Neural progenitor cell (in vitro differentiated cells): ENCODE measurements at regions not wholly inside any gene's neighbourhood (a gene's known extent, or its start where the extent isn't known, plus 50 kb on each side); places are given as distances from the start of the nearest gene placed in this dataset.

Experiments
- DNase-seq: peaks from one replicate; pipeline ENCODE4 v3.0.0-alpha.2; 2016; ENCODE audit warnings: low spot score
- H2AFZ ChIP-seq: fragments of 200-600 bp; sonication (generic); replicated peaks from 2 replicates; pipeline ENCODE4 v1.6.1; 2016; ENCODE audit warnings: antibody characterized with exemption
- H3F3A ChIP-seq: fragments of 200-600 bp; sonication (generic); 2 replicates; pipeline ENCODE4 v1.6.1; 2016; ENCODE audit warnings: antibody characterized with exemption, low read depth
- H3K27ac ChIP-seq: fragments of 200-600 bp; sonication (generic); 2 replicates; pipeline ENCODE4 v1.5.1; 2016; ENCODE audit warnings: mild to moderate bottlenecking
- H3K27me3 ChIP-seq: fragments of 200-600 bp; sonication (generic); 2 replicates; pipeline ENCODE4 v1.6.1; 2016; ENCODE audit warnings: mild to moderate bottlenecking, moderate library complexity
- H3K36me3 ChIP-seq: fragments of 200-600 bp; sonication (generic); 2 replicates; pipeline ENCODE4 v1.5.1; 2016
- H3K4me1 ChIP-seq: fragments of 200-600 bp; sonication (generic); 2 replicates; pipeline ENCODE4 v1.6.1; 2016; ENCODE audit warnings: mixed run types
- H3K4me2 ChIP-seq: fragments of 200-600 bp; sonication (generic); 2 replicates; pipeline ENCODE4 v1.6.1; 2016
- H3K4me3 ChIP-seq: fragments of 200-600 bp; sonication (generic); 2 replicates; pipeline ENCODE4 v1.5.1; 2016
- H3K79me2 ChIP-seq: fragments of 200-600 bp; sonication (generic); 2 replicates; pipeline ENCODE4 v1.6.1; 2016; ENCODE audit warnings: low read depth
- H3K9ac ChIP-seq: fragments of 200-600 bp; sonication (generic); 2 replicates; pipeline ENCODE4 v1.6.1; 2016
- H3K9me3 ChIP-seq: fragments of 200-600 bp; sonication (generic); 2 replicates; pipeline ENCODE4 v1.5.1; 2016; ENCODE audit warnings: low read depth
- H4K20me1 ChIP-seq: fragments of 200-600 bp; sonication (generic); 2 replicates; pipeline ENCODE4 v1.6.1; 2016; ENCODE audit warnings: low read depth
- H3K27ac Mint-ChIP-seq: 3 replicates; pipeline ENCODE4 v1.8.0; 2021; ENCODE audit warnings: mixed read lengths
- H3K27me3 Mint-ChIP-seq: 2 replicates; pipeline ENCODE4 v1.8.0; 2022; ENCODE audit warnings: low read depth, mild to moderate bottlenecking, inconsistent platforms, moderate library complexity, mixed read lengths; ENCODE audit not compliant: insufficient read depth
- H3K36me3 Mint-ChIP-seq: 3 replicates; pipeline ENCODE4 v1.8.0; 2021; ENCODE audit warnings: mixed read lengths
- H3K4me1 Mint-ChIP-seq: 3 replicates; pipeline ENCODE4 v1.8.0; 2021; ENCODE audit warnings: mixed read lengths
- H3K4me3 Mint-ChIP-seq: 3 replicates; pipeline ENCODE4 v1.8.0; 2021; ENCODE audit warnings: mild to moderate bottlenecking, moderate library complexity, mixed read lengths
- H3K9me3 Mint-ChIP-seq: 3 replicates; pipeline ENCODE4 v1.8.0; 2020; ENCODE audit warnings: mixed read lengths
- CTCF ChIP-seq: fragments of 200-600 bp; sonication (generic); IDR thresholded peaks from 2 replicates; pipeline ENCODE4 v1.5.1; 2017; ENCODE audit warnings: antibody characterized with exemption, mild to moderate bottlenecking
- EZH2 ChIP-seq: fragments of 200-600 bp; sonication (generic); IDR thresholded peaks from 2 replicates; pipeline ENCODE4 v1.6.1; 2017; ENCODE audit warnings: antibody characterized with exemption, mild to moderate bottlenecking, moderate library complexity
- EZH2phosphoT487 ChIP-seq: fragments of 200-600 bp; sonication (generic); IDR thresholded peaks from 2 replicates; pipeline ENCODE4 v1.6.1; 2017; ENCODE audit warnings: antibody characterized with exemption

GRCh38 chr1:209342441-209343175 is 240.9 kb upstream of the CAMK1G start:
- no peak for DNase-seq
- H3K36me3 Mint-ChIP-seq: no peaks in the 10 kb centered on the region
- Histone ChIP-seq H3K4me1 (no peaks in the 10 kb centered on the region), H3K4me2 (no peak overlapping the region), H3K9ac (no peak overlapping the region), H3K9me3 (no peaks in the 10 kb centered on the region), H2AFZ (no peak overlapping the region), H3F3A (no peaks in the 10 kb centered on the region), H3K4me3 (no peak overlapping the region), H3K27ac (no peak overlapping the region), H3K27me3 (no peaks in the 10 kb centered on the region), H4K20me1 (no peaks in the 10 kb centered on the region), H3K36me3 (no peaks in the 10 kb centered on the region), H3K79me2 (no peaks in the 10 kb centered on the region)
- TF ChIP-seq EZH2phosphoT487: no peak
- no peak for TF ChIP-seq CTCF
- no peak for TF ChIP-seq EZH2
- no peak overlapping the region for H3K4me3 Mint-ChIP-seq
- H3K27me3 Mint-ChIP-seq: peaks cover 2% of the 10 kb centered on the region
- H3K27ac Mint-ChIP-seq: no peak overlapping the region
- H3K4me1 Mint-ChIP-seq: no peaks in the 10 kb centered on the region
- H3K9me3 Mint-ChIP-seq: no peaks in the 10 kb centered on the region

GRCh38 chr1:209343511-209343910 is 240.0 kb upstream of the CAMK1G start:
- Histone ChIP-seq H3K4me1 (no peaks in the 10 kb centered on the region), H3K36me3 (no peaks in the 10 kb centered on the region), H3K4me2 (no peak overlapping the region), H3K9ac (no peak overlapping the region), H3K27me3 (no peaks in the 10 kb centered on the region), H3K27ac (no peak overlapping the region), H3K79me2 (no peaks in the 10 kb centered on the region), H4K20me1 (no peaks in the 10 kb centered on the region), H2AFZ (no peak overlapping the region), H3F3A (no peaks in the 10 kb centered on the region), H3K9me3 (no peaks in the 10 kb centered on the region), H3K4me3 (no peak overlapping the region)
- TF ChIP-seq CTCF (no peak), EZH2phosphoT487 (no peak), EZH2 (no peak)
- no peaks in the 10 kb centered on the region for H3K36me3 Mint-ChIP-seq
- H3K27ac Mint-ChIP-seq: no peak overlapping the region
- H3K4me1 Mint-ChIP-seq: peaks cover under 1% of the 10 kb centered on the region
- no peak for DNase-seq
- H3K4me3 Mint-ChIP-seq: no peak overlapping the region
- peaks cover 2% of the 10 kb centered on the region for H3K27me3 Mint-ChIP-seq
- no peaks in the 10 kb centered on the region for H3K9me3 Mint-ChIP-seq

GRCh38 chr1:209344156-209344555 is 239.4 kb upstream of the CAMK1G start:
- Histone ChIP-seq H3K4me3 (no peak overlapping the region), H3K27me3 (no peaks in the 10 kb centered on the region), H3K9me3 (no peaks in the 10 kb centered on the region), H4K20me1 (no peaks in the 10 kb centered on the region), H3K27ac (no peak overlapping the region), H3K4me2 (no peak overlapping the region), H3F3A (no peaks in the 10 kb centered on the region), H3K79me2 (no peaks in the 10 kb centered on the region), H2AFZ (no peak overlapping the region), H3K36me3 (no peaks in the 10 kb centered on the region), H3K9ac (no peak overlapping the region), H3K4me1 (no peaks in the 10 kb centered on the region)
- DNase-seq: no peak
- Mint-ChIP-seq H3K4me3 (no peak overlapping the region), H3K9me3 (no peaks in the 10 kb centered on the region), H3K4me1 (peaks cover 6% of the 10 kb centered on the region), H3K27me3 (peaks cover 2% of the 10 kb centered on the region), H3K36me3 (no peaks in the 10 kb centered on the region), H3K27ac (no peak overlapping the region)
- TF ChIP-seq EZH2 (no peak), CTCF (no peak), EZH2phosphoT487 (no peak)
